ENCODE measurements at regions not wholly inside any gene's neighbourhood (a gene's known extent, or its start where the extent isn't known, plus 50 kb on each side); places are given as distances from the start of the nearest gene placed in this dataset.

- intact Hi-C loops (cut with micrococcal nuclease) = no loop called here
- Mint-ChIP-seq H3K27ac (no peak overlapping the region), H3K4me3 (ENCODE audit: low read depth) (no peak overlapping the region), H3K4me1 (ENCODE audit: low read depth) (peaks cover 2% of the 10 kb centered on the region), H3K27me3 (ENCODE audit: low read depth) (peaks cover 4% of the 10 kb centered on the region), H3K9me3 (no peaks in the 10 kb centered on the region), H3K36me3 (ENCODE audit: low read depth) (no peaks in the 10 kb centered on the region)
- no peak for DNase-seq (ENCODE audit: low spot score)
Observed at GRCh38 chr18:57970356-57971095, 73.5 kb upstream of the NEDD4L start.

- Mint-ChIP-seq H3K4me3 (ENCODE audit: low read depth) (no peak overlapping the region), H3K27ac (no peak overlapping the region), H3K4me1 (ENCODE audit: low read depth) (peaks cover 2% of the 10 kb centered on the region), H3K27me3 (ENCODE audit: low read depth) (peaks cover 3% of the 10 kb centered on the region), H3K36me3 (ENCODE audit: low read depth) (no peaks in the 10 kb centered on the region), H3K9me3 (no peaks in the 10 kb centered on the region)
- no peak for DNase-seq (ENCODE audit: low spot score)
- intact Hi-C loops (cut with micrococcal nuclease) = no loop called here
Observed at GRCh38 chr18:57969824-57970223, 74.2 kb upstream of the NEDD4L start.

- intact Hi-C loops (cut with micrococcal nuclease) = no loop called here
- Mint-ChIP-seq H3K4me3 (ENCODE audit: low read depth) (no peak overlapping the region), H3K36me3 (ENCODE audit: low read depth) (no peaks in the 10 kb centered on the region), H3K4me1 (ENCODE audit: low read depth) (peaks cover 2% of the 10 kb centered on the region), H3K27me3 (ENCODE audit: low read depth) (peaks cover 8% of the 10 kb centered on the region), H3K9me3 (no peaks in the 10 kb centered on the region), H3K27ac (no peak overlapping the region)
- DNase-seq (ENCODE audit: low spot score) = no peak
Observed at GRCh38 chr18:57965246-57965645, 78.8 kb upstream of the NEDD4L start.

GRCh38 chr18:57961876-57962505 lies 82.0 kb upstream of the NEDD4L start:
- H3K36me3 Mint-ChIP-seq (ENCODE audit: low read depth) = no peaks in the 10 kb centered on the region
- H3K9me3 Mint-ChIP-seq = no peaks in the 10 kb centered on the region
- peaks cover 16% of the 10 kb centered on the region for H3K27me3 Mint-ChIP-seq (ENCODE audit: low read depth)
- no peak for DNase-seq (ENCODE audit: low spot score)
- H3K4me1 Mint-ChIP-seq (ENCODE audit: low read depth) = no peaks in the 10 kb centered on the region
- intact Hi-C loops (cut with micrococcal nuclease) = no loop called here
- no peak overlapping the region for H3K4me3 Mint-ChIP-seq (ENCODE audit: low read depth)
- no peak overlapping the region for H3K27ac Mint-ChIP-seq

- peaks cover 16% of the 10 kb centered on the region for H3K27me3 Mint-ChIP-seq (ENCODE audit: low read depth)
- H3K4me1 Mint-ChIP-seq (ENCODE audit: low read depth) = no peaks in the 10 kb centered on the region
- H3K27ac Mint-ChIP-seq = no peak overlapping the region
- H3K4me3 Mint-ChIP-seq (ENCODE audit: low read depth) = no peak overlapping the region
- intact Hi-C loops (cut with micrococcal nuclease) = no loop called here
- no peaks in the 10 kb centered on the region for H3K36me3 Mint-ChIP-seq (ENCODE audit: low read depth)
- no peak for DNase-seq (ENCODE audit: low spot score)
- no peaks in the 10 kb centered on the region for H3K9me3 Mint-ChIP-seq
Observed at GRCh38 chr18:57961411-57961810, 82.6 kb upstream of the NEDD4L start.

- no peak for DNase-seq (ENCODE audit: low spot score)
- no peak overlapping the region for H3K27ac Mint-ChIP-seq
Observed at GRCh38 chr18:57959278-57959677, 84.7 kb upstream of the NEDD4L start.

GRCh38 chr18:57957210-57957609 lies 86.8 kb upstream of the NEDD4L start:
- intact Hi-C loops (cut with micrococcal nuclease) = no loop called here
- no peaks in the 10 kb centered on the region for H3K36me3 Mint-ChIP-seq (ENCODE audit: low read depth)
- H3K27me3 Mint-ChIP-seq (ENCODE audit: low read depth) = peaks cover 11% of the 10 kb centered on the region
- H3K4me3 Mint-ChIP-seq (ENCODE audit: low read depth) = no peak overlapping the region
- no peak for DNase-seq (ENCODE audit: low spot score)
- no peak overlapping the region for H3K27ac Mint-ChIP-seq
- no peaks in the 10 kb centered on the region for H3K9me3 Mint-ChIP-seq
- no peaks in the 10 kb centered on the region for H3K4me1 Mint-ChIP-seq (ENCODE audit: low read depth)

More at GRCh38 chr18:57959278-57959677, 84.7 kb upstream of the NEDD4L start:
- no peak overlapping the region for H3K4me3 Mint-ChIP-seq (ENCODE audit: low read depth)
- intact Hi-C loops (cut with micrococcal nuclease) = no loop called here
- no peaks in the 10 kb centered on the region for H3K9me3 Mint-ChIP-seq
- peaks cover 13% of the 10 kb centered on the region for H3K27me3 Mint-ChIP-seq (ENCODE audit: low read depth)
- H3K4me1 Mint-ChIP-seq (ENCODE audit: low read depth) = no peaks in the 10 kb centered on the region
- no peaks in the 10 kb centered on the region for H3K36me3 Mint-ChIP-seq (ENCODE audit: low read depth)

- intact Hi-C loops (cut with micrococcal nuclease) = no loop called here
Observed at GRCh38 chr18:57956491-57956890, 87.5 kb upstream of the NEDD4L start.

GRCh38 chr18:57954935-57955334 lies 89.1 kb upstream of the NEDD4L start:
- H3K4me3 Mint-ChIP-seq (ENCODE audit: low read depth) = no peak overlapping the region
- no peak for DNase-seq (ENCODE audit: low spot score)
- H3K9me3 Mint-ChIP-seq = no peaks in the 10 kb centered on the region
- H3K27me3 Mint-ChIP-seq (ENCODE audit: low read depth) = peaks cover 6% of the 10 kb centered on the region
- H3K27ac Mint-ChIP-seq = no peak overlapping the region
- no peaks in the 10 kb centered on the region for H3K36me3 Mint-ChIP-seq (ENCODE audit: low read depth)
- H3K4me1 Mint-ChIP-seq (ENCODE audit: low read depth) = no peaks in the 10 kb centered on the region
- intact Hi-C loops (cut with micrococcal nuclease) = no loop called here

More at GRCh38 chr18:57956491-57956890, 87.5 kb upstream of the NEDD4L start:
- H3K9me3 Mint-ChIP-seq = no peaks in the 10 kb centered on the region
- no peak for DNase-seq (ENCODE audit: low spot score)
- no peaks in the 10 kb centered on the region for H3K36me3 Mint-ChIP-seq (ENCODE audit: low read depth)
- peaks cover 10% of the 10 kb centered on the region for H3K27me3 Mint-ChIP-seq (ENCODE audit: low read depth)
- H3K4me3 Mint-ChIP-seq (ENCODE audit: low read depth) = no peak overlapping the region
- no peaks in the 10 kb centered on the region for H3K4me1 Mint-ChIP-seq (ENCODE audit: low read depth)
- no peak overlapping the region for H3K27ac Mint-ChIP-seq

- Mint-ChIP-seq H3K4me3 (ENCODE audit: low read depth) (no peak overlapping the region), H3K36me3 (ENCODE audit: low read depth) (no peaks in the 10 kb centered on the region), H3K4me1 (ENCODE audit: low read depth) (no peaks in the 10 kb centered on the region), H3K27me3 (ENCODE audit: low read depth) (no peaks in the 10 kb centered on the region), H3K9me3 (no peaks in the 10 kb centered on the region), H3K27ac (no peak overlapping the region)
- no peak for DNase-seq (ENCODE audit: low spot score)
- intact Hi-C loops (cut with micrococcal nuclease) = no loop called here
Observed at GRCh38 chr18:57953883-57954282, 90.1 kb upstream of the NEDD4L start.

GRCh38 chr18:57951999-57952774 lies 91.8 kb upstream of the NEDD4L start:
- no peaks in the 10 kb centered on the region for H3K4me1 Mint-ChIP-seq (ENCODE audit: low read depth)
- DNase-seq (ENCODE audit: low spot score) = no peak
- no peaks in the 10 kb centered on the region for H3K27me3 Mint-ChIP-seq (ENCODE audit: low read depth)
- H3K9me3 Mint-ChIP-seq = no peaks in the 10 kb centered on the region
- H3K27ac Mint-ChIP-seq = no peak overlapping the region
- no peaks in the 10 kb centered on the region for H3K36me3 Mint-ChIP-seq (ENCODE audit: low read depth)
- intact Hi-C loops (cut with micrococcal nuclease) = no loop called here
- H3K4me3 Mint-ChIP-seq (ENCODE audit: low read depth) = no peak overlapping the region

GRCh38 chr18:57951117-57951796 lies 92.8 kb upstream of the NEDD4L start:
- Mint-ChIP-seq H3K9me3 (no peaks in the 10 kb centered on the region), H3K27ac (no peak overlapping the region), H3K4me3 (ENCODE audit: low read depth) (no peak overlapping the region), H3K27me3 (ENCODE audit: low read depth) (no peaks in the 10 kb centered on the region), H3K4me1 (ENCODE audit: low read depth) (no peaks in the 10 kb centered on the region), H3K36me3 (ENCODE audit: low read depth) (no peaks in the 10 kb centered on the region)
- intact Hi-C loops (cut with micrococcal nuclease) = no loop called here
- DNase-seq (ENCODE audit: low spot score) = no peak
